Nephron progenitor cell (in vitro differentiated cells): ENCODE measurements at regions not wholly inside any gene's neighbourhood (a gene's known extent, or its start where the extent isn't known, plus 50 kb on each side); places are given as distances from the start of the nearest gene placed in this dataset.
"Not testable (repeated sequence)": the region's sequence is repeated elsewhere in the genome, so short reads cannot be mapped to it uniquely, and the experiment has no call there.

Experiments used
- DNase-seq: peaks from one replicate; pipeline ENCODE4 v3.0.0; 2021
- H3K27ac Mint-ChIP-seq: 2 replicates; pipeline ENCODE4 v1.8.0; 2021; ENCODE audit warnings: mild to moderate bottlenecking, moderate library complexity, mixed read lengths
- H3K27me3 Mint-ChIP-seq: 2 replicates; pipeline ENCODE4 v1.8.0; 2021; ENCODE audit warnings: mild to moderate bottlenecking, low read depth, mixed read lengths; ENCODE audit not compliant: poor library complexity
- H3K36me3 Mint-ChIP-seq: 2 replicates; pipeline ENCODE4 v1.8.0; 2021; ENCODE audit warnings: low read depth, mixed read lengths
- H3K4me1 Mint-ChIP-seq: 2 replicates; pipeline ENCODE4 v1.8.0; 2021; ENCODE audit warnings: mixed read lengths
- H3K4me3 Mint-ChIP-seq: 2 replicates; pipeline ENCODE4 v1.8.0; 2021; ENCODE audit warnings: mild to moderate bottlenecking, moderate library complexity, mixed read lengths
- H3K9me3 Mint-ChIP-seq: 2 replicates; pipeline ENCODE4 v1.8.0; 2021; ENCODE audit warnings: mild to moderate bottlenecking, moderate library complexity, mixed read lengths

- not testable (repeated sequence) for H3K27ac Mint-ChIP-seq, H3K36me3 Mint-ChIP-seq, DNase-seq, H3K27me3 Mint-ChIP-seq, H3K4me1 Mint-ChIP-seq, H3K4me3 Mint-ChIP-seq
- peaks cover 50% of the 10 kb centered on the region for H3K9me3 Mint-ChIP-seq
Measured at GRCh38 chr20:30723511-30723910, 534.0 kb upstream of the DEFB115 start.

GRCh38 chr20:30723934-30724687, 533.4 kb upstream of the DEFB115 start:
- not testable (repeated sequence) for H3K27ac Mint-ChIP-seq, H3K4me3 Mint-ChIP-seq, H3K36me3 Mint-ChIP-seq, H3K4me1 Mint-ChIP-seq, DNase-seq, H3K27me3 Mint-ChIP-seq
- H3K9me3 Mint-ChIP-seq, result peaks cover 49% of the 10 kb centered on the region

- not testable (repeated sequence) for H3K36me3 Mint-ChIP-seq
Measured at GRCh38 chr20:30724688-30725074, 532.8 kb upstream of the DEFB115 start.

GRCh38 chr20:30725188-30725587, 532.3 kb upstream of the DEFB115 start:
- not testable (repeated sequence) for H3K27me3 Mint-ChIP-seq, H3K4me3 Mint-ChIP-seq, H3K36me3 Mint-ChIP-seq, H3K27ac Mint-ChIP-seq, DNase-seq, H3K4me1 Mint-ChIP-seq
- H3K9me3 Mint-ChIP-seq, result peaks cover 47% of the 10 kb centered on the region

More at GRCh38 chr20:30724688-30725074, 532.8 kb upstream of the DEFB115 start:
- not testable (repeated sequence) for DNase-seq, H3K4me3 Mint-ChIP-seq, H3K27me3 Mint-ChIP-seq, H3K4me1 Mint-ChIP-seq, H3K27ac Mint-ChIP-seq
- peaks cover 44% of the 10 kb centered on the region for H3K9me3 Mint-ChIP-seq

GRCh38 chr20:30728271-30728885, 529.1 kb upstream of the DEFB115 start:
- H3K27ac Mint-ChIP-seq, H3K36me3 Mint-ChIP-seq, H3K4me1 Mint-ChIP-seq, H3K27me3 Mint-ChIP-seq, DNase-seq, H3K4me3 Mint-ChIP-seq: not testable (repeated sequence)
- peaks cover 65% of the 10 kb centered on the region for H3K9me3 Mint-ChIP-seq
